ENCODE measurements at regions not wholly inside any gene's neighbourhood (a gene's known extent, or its start where the extent isn't known, plus 50 kb on each side); places are given as distances from the start of the nearest gene placed in this dataset.

DNA sequence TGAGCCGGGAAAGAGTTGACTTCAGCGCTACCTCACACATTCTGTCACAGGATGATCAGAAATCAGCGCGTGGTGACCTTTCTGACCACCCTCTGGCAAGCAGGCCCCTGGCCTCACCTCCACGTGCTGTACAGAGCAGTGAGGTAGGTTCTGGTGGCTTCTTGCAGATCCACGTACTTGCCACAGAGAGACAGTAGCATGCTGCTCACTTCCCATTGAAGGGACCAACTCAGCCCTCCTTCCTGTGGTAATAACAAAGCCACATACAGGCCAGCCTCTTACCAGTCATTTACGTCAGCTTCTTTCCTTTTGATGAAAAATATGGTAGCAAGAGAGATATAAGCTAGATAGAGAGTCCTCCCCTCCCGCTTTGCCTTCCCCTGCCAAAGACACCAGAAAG is 200.7 kb downstream of the CHRM3 start:
- no peak for TF ChIP-seq ZNF445 (CRISPR knock-in tag; IDR thresholded peaks at IDR 0.05; ENCODE audit: low read depth)
- TF ChIP-seq POLR2A (conservative IDR thresholded peaks at IDR 0.05): no peak
- TF ChIP-seq, protein P1, sequence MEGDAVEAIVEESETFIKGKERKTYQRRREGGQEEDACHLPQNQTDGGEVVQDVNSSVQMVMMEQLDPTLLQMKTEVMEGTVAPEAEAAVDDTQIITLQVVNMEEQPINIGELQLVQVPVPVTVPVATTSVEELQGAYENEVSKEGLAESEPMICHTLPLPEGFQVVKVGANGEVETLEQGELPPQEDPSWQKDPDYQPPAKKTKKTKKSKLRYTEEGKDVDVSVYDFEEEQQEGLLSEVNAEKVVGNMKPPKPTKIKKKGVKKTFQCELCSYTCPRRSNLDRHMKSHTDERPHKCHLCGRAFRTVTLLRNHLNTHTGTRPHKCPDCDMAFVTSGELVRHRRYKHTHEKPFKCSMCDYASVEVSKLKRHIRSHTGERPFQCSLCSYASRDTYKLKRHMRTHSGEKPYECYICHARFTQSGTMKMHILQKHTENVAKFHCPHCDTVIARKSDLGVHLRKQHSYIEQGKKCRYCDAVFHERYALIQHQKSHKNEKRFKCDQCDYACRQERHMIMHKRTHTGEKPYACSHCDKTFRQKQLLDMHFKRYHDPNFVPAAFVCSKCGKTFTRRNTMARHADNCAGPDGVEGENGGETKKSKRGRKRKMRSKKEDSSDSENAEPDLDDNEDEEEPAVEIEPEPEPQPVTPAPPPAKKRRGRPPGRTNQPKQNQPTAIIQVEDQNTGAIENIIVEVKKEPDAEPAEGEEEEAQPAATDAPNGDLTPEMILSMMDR (IDR thresholded peaks at IDR 0.05 in 2 of 3, conservative IDR thresholded peaks at IDR 0.05 in 1 of 3; ENCODE audit: insufficient read depth in 2 of 3, low read depth in 1 of 3, low read length in 3 of 3): no peak
- no peak for TF ChIP-seq BHLHE40 (IDR thresholded peaks at IDR 0.05; ENCODE audit: low read length)
- no peak for TF ChIP-seq KAT7 (CRISPR knock-in tag; IDR thresholded peaks at IDR 0.05; ENCODE audit: borderline replicate concordance)
- no peak for TF ChIP-seq FOXM1 (IDR thresholded peaks at IDR 0.05; ENCODE audit: low read depth)
- TF ChIP-seq FOXM1 (CRISPR knock-in tag; IDR thresholded peaks at IDR 0.05; ENCODE audit: low read depth): no peak
- no peak for TF ChIP-seq POLR2AphosphoS5 (IDR thresholded peaks at IDR 0.05; ENCODE audit: control insufficient read depth, insufficient read depth, low read depth, low read length)

Data from K562 (cell line).